DOHH2 (cell line): ENCODE measurements at regions not wholly inside any gene's neighbourhood (a gene's known extent, or its start where the extent isn't known, plus 50 kb on each side); places are given as distances from the start of the nearest gene placed in this dataset.

Experiments used
- H3F3A ChIP-seq: fragments of 200-600 bp; sonication (generic), shearing (Covaris generic); 2 replicates; pipeline ENCODE4 v1.6.0; 2016; ENCODE audit warnings: antibody characterized with exemption, mild to moderate bottlenecking; ENCODE audit not compliant: control insufficient read depth, insufficient read depth
- H3K27ac ChIP-seq: fragments of 200-600 bp; sonication (generic); 2 replicates; pipeline ENCODE4 v1.5.1; 2014; ENCODE audit warnings: low read depth, mild to moderate bottlenecking, low read length, moderate library complexity
- H3K27me3 ChIP-seq: fragments of 200-600 bp; sonication (generic); 2 replicates; pipeline ENCODE4 v1.6.1; 2014; ENCODE audit warnings: mild to moderate bottlenecking, low read length, mixed read lengths; ENCODE audit not compliant: control insufficient read depth
- H3K36me3 ChIP-seq: fragments of 200-600 bp; sonication (generic); 2 replicates; pipeline ENCODE4 v1.6.1; 2014; ENCODE audit warnings: mild to moderate bottlenecking, low read length, moderate library complexity, mixed read lengths; ENCODE audit not compliant: control insufficient read depth
- H3K4me1 ChIP-seq: fragments of 200-600 bp; sonication (generic); 2 replicates; pipeline ENCODE4 v1.6.1; 2014; ENCODE audit warnings: mild to moderate bottlenecking, low read length, mixed read lengths; ENCODE audit not compliant: control insufficient read depth
- H3K4me2 ChIP-seq: fragments of 200-600 bp; sonication (generic); 2 replicates; pipeline ENCODE4 v1.6.0; 2014; ENCODE audit warnings: mild to moderate bottlenecking, low read length, moderate library complexity
- H3K4me3 ChIP-seq: fragments of 200-600 bp; sonication (generic); 2 replicates; pipeline ENCODE4 v1.5.1; 2014; ENCODE audit warnings: mild to moderate bottlenecking, low read length, mixed read lengths
- H3K79me2 ChIP-seq: fragments of 200-600 bp; sonication (generic); 2 replicates; pipeline ENCODE4 v1.6.1; 2014; ENCODE audit warnings: mild to moderate bottlenecking, low read length, mixed read lengths; ENCODE audit not compliant: control insufficient read depth
- H3K9me2 ChIP-seq: fragments of 200-600 bp; sonication (generic); replicated peaks from 2 replicates; pipeline ENCODE4 v1.6.1; 2014; ENCODE audit warnings: mild to moderate bottlenecking, low read length, mixed read lengths; ENCODE audit not compliant: control insufficient read depth
- H3K9me3 ChIP-seq: fragments of 200-600 bp; sonication (generic); 2 replicates; pipeline ENCODE4 v1.6.1; 2014; ENCODE audit warnings: antibody characterized with exemption, low read length, mixed read lengths; ENCODE audit not compliant: control insufficient read depth, insufficient read depth
- H4K20me1 ChIP-seq: fragments of 200-600 bp; sonication (generic); 2 replicates; pipeline ENCODE4 v1.6.0; 2014; ENCODE audit warnings: low read depth, mild to moderate bottlenecking, antibody characterized with exemption, low read length, moderate library complexity; ENCODE audit not compliant: control insufficient read depth, insufficient read depth
- EZH2phosphoT487 ChIP-seq: fragments of 200-600 bp; sonication (generic); IDR thresholded peaks from 2 replicates; pipeline ENCODE4 v1.6.1; 2017; ENCODE audit warnings: borderline replicate concordance, mild to moderate bottlenecking, antibody characterized with exemption, low read length, moderate library complexity, mixed read lengths
- TF ChIP-seq, protein P1 (sequence below): fragments of 200-600 bp; sonication (generic); IDR thresholded peaks from one replicate; pipeline ENCODE4 v1.5.1; 2014; ENCODE audit warnings: antibody characterized with exemption, mild to moderate bottlenecking, low read depth, low read length; ENCODE audit not compliant: poor library complexity, severe bottlenecking

DNA sequence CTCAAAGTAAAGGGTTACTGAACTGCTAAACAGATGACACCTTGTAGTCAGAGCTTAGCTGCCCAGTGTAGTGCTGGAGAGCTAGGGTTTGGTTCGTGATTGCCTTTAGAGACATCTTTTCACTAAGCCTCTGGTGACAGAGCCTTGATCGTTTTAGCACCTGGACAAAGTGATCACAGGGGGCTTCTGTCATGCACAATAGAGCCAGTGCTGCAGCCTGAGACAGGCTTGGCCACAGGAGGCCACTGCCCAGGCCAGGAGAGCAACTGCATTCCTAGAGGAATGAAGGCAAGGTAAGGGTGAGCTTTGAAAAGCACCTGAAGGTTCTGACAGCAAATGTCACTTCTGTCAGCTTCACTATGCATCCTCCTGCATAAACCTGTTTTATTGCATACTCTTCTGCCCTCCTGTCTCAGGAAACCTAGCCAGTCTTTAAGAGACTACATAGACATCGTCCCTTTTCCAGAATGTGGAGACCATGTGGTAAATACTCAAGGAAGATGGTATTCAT lies 122.9 kb downstream of the NPY start:
- TF ChIP-seq, protein P1, sequence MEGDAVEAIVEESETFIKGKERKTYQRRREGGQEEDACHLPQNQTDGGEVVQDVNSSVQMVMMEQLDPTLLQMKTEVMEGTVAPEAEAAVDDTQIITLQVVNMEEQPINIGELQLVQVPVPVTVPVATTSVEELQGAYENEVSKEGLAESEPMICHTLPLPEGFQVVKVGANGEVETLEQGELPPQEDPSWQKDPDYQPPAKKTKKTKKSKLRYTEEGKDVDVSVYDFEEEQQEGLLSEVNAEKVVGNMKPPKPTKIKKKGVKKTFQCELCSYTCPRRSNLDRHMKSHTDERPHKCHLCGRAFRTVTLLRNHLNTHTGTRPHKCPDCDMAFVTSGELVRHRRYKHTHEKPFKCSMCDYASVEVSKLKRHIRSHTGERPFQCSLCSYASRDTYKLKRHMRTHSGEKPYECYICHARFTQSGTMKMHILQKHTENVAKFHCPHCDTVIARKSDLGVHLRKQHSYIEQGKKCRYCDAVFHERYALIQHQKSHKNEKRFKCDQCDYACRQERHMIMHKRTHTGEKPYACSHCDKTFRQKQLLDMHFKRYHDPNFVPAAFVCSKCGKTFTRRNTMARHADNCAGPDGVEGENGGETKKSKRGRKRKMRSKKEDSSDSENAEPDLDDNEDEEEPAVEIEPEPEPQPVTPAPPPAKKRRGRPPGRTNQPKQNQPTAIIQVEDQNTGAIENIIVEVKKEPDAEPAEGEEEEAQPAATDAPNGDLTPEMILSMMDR: no peak
- TF ChIP-seq EZH2phosphoT487: no peak
- Histone ChIP-seq H3F3A (no peaks in the 10 kb centered on the region), H3K9me2 (no peaks in the 10 kb centered on the region), H4K20me1 (no peaks in the 10 kb centered on the region), H3K36me3 (no peaks in the 10 kb centered on the region), H3K4me1 (no peaks in the 10 kb centered on the region), H3K9me3 (no peaks in the 10 kb centered on the region), H3K4me2 (no peak overlapping the region), H3K27me3 (peaks cover 43% of the 10 kb centered on the region), H3K79me2 (no peaks in the 10 kb centered on the region), H3K4me3 (no peak overlapping the region), H3K27ac (no peak overlapping the region)

DNA sequence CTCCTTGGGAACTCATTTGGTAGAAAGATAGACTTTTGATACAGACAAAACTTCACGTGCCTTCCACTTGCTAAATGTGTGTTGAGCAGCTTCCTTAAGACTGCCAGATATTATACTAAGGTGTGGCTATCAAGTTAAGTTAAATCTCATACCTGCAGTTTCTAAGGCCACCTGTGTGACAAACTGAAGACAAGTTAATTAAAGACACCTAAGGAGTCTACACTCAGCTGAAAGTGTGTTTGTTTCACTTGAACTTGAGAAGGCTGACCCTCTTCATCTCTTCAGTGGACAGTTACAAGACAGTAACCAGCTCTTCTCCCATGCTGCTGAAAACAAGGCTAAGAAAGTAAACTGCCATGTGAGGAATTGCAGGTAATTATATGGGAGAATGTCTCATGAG lies 124.0 kb downstream of the NPY start:
- no peaks in the 10 kb centered on the region for H3K36me3 ChIP-seq
- H3K27ac ChIP-seq: no peak overlapping the region
- no peaks in the 10 kb centered on the region for H3F3A ChIP-seq
- no peaks in the 10 kb centered on the region for H3K4me1 ChIP-seq
- no peak for TF ChIP-seq EZH2phosphoT487
- TF ChIP-seq, protein P1: no peak
- no peaks in the 10 kb centered on the region for H3K9me2 ChIP-seq
- no peak overlapping the region for H3K4me2 ChIP-seq
- H3K79me2 ChIP-seq: no peaks in the 10 kb centered on the region
- H3K9me3 ChIP-seq: no peaks in the 10 kb centered on the region
- peaks cover 35% of the 10 kb centered on the region; the same call in 1 of the 2 replicates for H3K27me3 ChIP-seq
- no peak overlapping the region for H3K4me3 ChIP-seq
- no peaks in the 10 kb centered on the region for H4K20me1 ChIP-seq

GRCh38 chr7:24408798-24409430 lies 124.9 kb downstream of the NPY start:
- Histone ChIP-seq H3K4me2 (no peak overlapping the region), H3K79me2 (no peaks in the 10 kb centered on the region), H4K20me1 (no peaks in the 10 kb centered on the region), H3K36me3 (no peaks in the 10 kb centered on the region), H3K27me3 (peaks cover 27% of the 10 kb centered on the region; the same call in 1 of the 2 replicates), H3F3A (no peaks in the 10 kb centered on the region), H3K27ac (no peak overlapping the region), H3K4me1 (no peaks in the 10 kb centered on the region), H3K4me3 (no peak overlapping the region), H3K9me3 (no peaks in the 10 kb centered on the region), H3K9me2 (no peaks in the 10 kb centered on the region)
- TF ChIP-seq, protein P1: no peak
- no peak for TF ChIP-seq EZH2phosphoT487
